Loucy (cell line): ENCODE measurements at regions not wholly inside any gene's neighbourhood (a gene's known extent, or its start where the extent isn't known, plus 50 kb on each side); places are given as distances from the start of the nearest gene placed in this dataset.

Experiments
- CTCF ChIP-seq: fragments of 200-600 bp; sonication (generic); conservative IDR thresholded peaks from 2 replicates; pipeline ENCODE4 v1.5.1; 2014; ENCODE audit warnings: mild to moderate bottlenecking, antibody characterized with exemption, low read length
- EZH2phosphoT487 ChIP-seq: fragments of 200-600 bp; IDR thresholded peaks from 2 replicates; pipeline ENCODE4 v1.6.1; 2018; ENCODE audit warnings: antibody characterized with exemption, mild to moderate bottlenecking, moderate library complexity, borderline replicate concordance

GRCh38 chr10:105963334-105963884 is 1201.1 kb downstream of the SORCS1 start:
- TF ChIP-seq CTCF (no peak), EZH2phosphoT487 (no peak)
